ENCODE measurements at regions not wholly inside any gene's neighbourhood (a gene's known extent, or its start where the extent isn't known, plus 50 kb on each side); places are given as distances from the start of the nearest gene placed in this dataset.

- Histone ChIP-seq H3K27me3 (no peaks in the 10 kb centered on the region), H3K27ac (no peak overlapping the region), H3K9me3 (no peaks in the 10 kb centered on the region), H3K4me1 (no peaks in the 10 kb centered on the region), H3K4me3 (no peak overlapping the region), H3K36me3 (no peaks in the 10 kb centered on the region)
- no peak for DNase-seq
- intact Hi-C loops (cut with DNase I; ENCODE audit: low total_unique reads) = no loop called here
- no peak for TF ChIP-seq CTCF (IDR thresholded peaks at IDR 0.05)
Measured at GRCh38 chr18:42339372-42339771, 384.3 kb downstream of the PIK3C3 start.

- DNase-seq = no peak
- Histone ChIP-seq H3K4me1 (no peaks in the 10 kb centered on the region), H3K27me3 (no peaks in the 10 kb centered on the region), H3K27ac (no peak overlapping the region), H3K36me3 (no peaks in the 10 kb centered on the region), H3K4me3 (no peak overlapping the region), H3K9me3 (no peaks in the 10 kb centered on the region)
- TF ChIP-seq CTCF (IDR thresholded peaks at IDR 0.05) = no peak
- intact Hi-C loops (cut with DNase I; ENCODE audit: low total_unique reads) = no loop called here
Measured at GRCh38 chr18:42340423-42341009, 385.5 kb downstream of the PIK3C3 start.

- no peak for TF ChIP-seq CTCF (IDR thresholded peaks at IDR 0.05)
- Histone ChIP-seq H3K4me1 (no peaks in the 10 kb centered on the region), H3K27me3 (no peaks in the 10 kb centered on the region), H3K4me3 (no peak overlapping the region), H3K27ac (no peak overlapping the region), H3K36me3 (no peaks in the 10 kb centered on the region), H3K9me3 (no peaks in the 10 kb centered on the region)
- intact Hi-C loops (cut with DNase I; ENCODE audit: low total_unique reads) = no loop called here
- DNase-seq = no peak
Measured at GRCh38 chr18:42341423-42341822, 386.4 kb downstream of the PIK3C3 start.

- no peak overlapping the region for H3K4me3 ChIP-seq
- no peak overlapping the region for H3K27ac ChIP-seq
- DNase-seq = no peak
- no peak for TF ChIP-seq CTCF (IDR thresholded peaks at IDR 0.05)
- no peaks in the 10 kb centered on the region for H3K36me3 ChIP-seq
- no peaks in the 10 kb centered on the region for H3K4me1 ChIP-seq
- no peaks in the 10 kb centered on the region for H3K27me3 ChIP-seq
- no peaks in the 10 kb centered on the region for H3K9me3 ChIP-seq
- intact Hi-C loops (cut with DNase I; ENCODE audit: low total_unique reads) = no loop called here
Measured at GRCh38 chr18:42348722-42349121, 393.7 kb downstream of the PIK3C3 start.

GRCh38 chr18:42351455-42351854 lies 396.4 kb downstream of the PIK3C3 start:
- no peak for DNase-seq
- intact Hi-C loops (cut with DNase I; ENCODE audit: low total_unique reads) = no loop called here
- no peaks in the 10 kb centered on the region for H3K36me3 ChIP-seq
- no peak for TF ChIP-seq CTCF (IDR thresholded peaks at IDR 0.05)
- H3K9me3 ChIP-seq = no peaks in the 10 kb centered on the region
- no peak overlapping the region for H3K4me3 ChIP-seq
- H3K27ac ChIP-seq = no peak overlapping the region
- no peaks in the 10 kb centered on the region for H3K4me1 ChIP-seq
- no peaks in the 10 kb centered on the region for H3K27me3 ChIP-seq

- no peak overlapping the region for H3K27ac ChIP-seq
- no peaks in the 10 kb centered on the region for H3K9me3 ChIP-seq
- no peaks in the 10 kb centered on the region for H3K4me1 ChIP-seq
- no peaks in the 10 kb centered on the region for H3K36me3 ChIP-seq
- no peak for TF ChIP-seq CTCF (IDR thresholded peaks at IDR 0.05)
- H3K4me3 ChIP-seq = no peak overlapping the region
- no peak for DNase-seq
- H3K27me3 ChIP-seq = no peaks in the 10 kb centered on the region
- intact Hi-C loops (cut with DNase I; ENCODE audit: low total_unique reads) = no loop called here
Measured at GRCh38 chr18:42360716-42361115, 405.7 kb downstream of the PIK3C3 start.

All from tibial artery (tissue), 4 donors.